Colonic mucosa (tissue), 4 donors: ENCODE measurements at regions not wholly inside any gene's neighbourhood (a gene's known extent, or its start where the extent isn't known, plus 50 kb on each side); places are given as distances from the start of the nearest gene placed in this dataset.

Source experiments
- DNase-seq: peaks from one replicate; pipeline ENCODE4 v3.0.0-alpha.2; 2020
- H3K27ac ChIP-seq: fragments of 200-600 bp; one replicate; pipeline ENCODE4 v1.8.0; 2021
- H3K27me3 ChIP-seq: fragments of 200-600 bp; one replicate; pipeline ENCODE4 v1.8.0; 2021
- H3K36me3 ChIP-seq: fragments of 200-600 bp; one replicate; pipeline ENCODE4 v1.8.0; 2021
- H3K4me1 ChIP-seq: fragments of 200-600 bp; one replicate; pipeline ENCODE4 v1.8.0; 2021; ENCODE audit warnings: mild to moderate bottlenecking
- H3K4me3 ChIP-seq: fragments of 200-600 bp; one replicate; pipeline ENCODE4 v1.8.0; 2021
- H3K9ac ChIP-seq, 2 donors: one replicate each; pipeline ENCODE4 v1.7.0; 2013; ENCODE audit warnings: control low read depth in 2 of 2, low read depth in 2 of 2, low read length in 2 of 2
- H3K9me3 ChIP-seq: fragments of 200-600 bp; one replicate; pipeline ENCODE4 v1.8.0; 2021
- CTCF ChIP-seq: fragments of 200-600 bp; IDR thresholded peaks from one replicate; pipeline ENCODE4 v1.8.0; 2022; ENCODE audit warnings: antibody characterized with exemption, mild to moderate bottlenecking
- intact Hi-C: fragments of 100-400 bp; cut with DNase I; formaldehyde crosslinking; loops from one replicate; pipeline ENCODE4 v1.14.1; 2022
- donor health status: healthy.
- donor health status: DM: no; HTN: no; CAD: no.
- donor health status: DM: no; HTN: no; CAD: no.

- intact Hi-C loops = no loop called here
- H3K4me3 ChIP-seq = no peak overlapping the region
- no peak for DNase-seq
Observed at GRCh38 chr5:61748121-61748520, 416.1 kb downstream of the ZSWIM6 start.

GRCh38 chr5:61748651-61749050 lies 416.6 kb downstream of the ZSWIM6 start:
- H3K9me3 ChIP-seq = no peaks in the 10 kb centered on the region
- H3K27ac ChIP-seq = no peak overlapping the region
- H3K4me3 ChIP-seq = no peak overlapping the region
- intact Hi-C loops = no loop called here
- no peaks in the 10 kb centered on the region for H3K27me3 ChIP-seq
- H3K36me3 ChIP-seq = no peaks in the 10 kb centered on the region
- no peak overlapping the region for H3K9ac ChIP-seq
- H3K4me1 ChIP-seq = no peaks in the 10 kb centered on the region
- no peak for DNase-seq
- no peak for TF ChIP-seq CTCF

More at GRCh38 chr5:61748121-61748520, 416.1 kb downstream of the ZSWIM6 start:
- TF ChIP-seq CTCF = no peak
- Histone ChIP-seq H3K9ac (no peak overlapping the region), H3K36me3 (no peaks in the 10 kb centered on the region), H3K27ac (no peak overlapping the region), H3K27me3 (no peaks in the 10 kb centered on the region), H3K9me3 (no peaks in the 10 kb centered on the region), H3K4me1 (no peaks in the 10 kb centered on the region)

GRCh38 chr5:61752588-61752987 lies 420.5 kb downstream of the ZSWIM6 start:
- intact Hi-C loops = no loop called here
- TF ChIP-seq CTCF = no peak
- Histone ChIP-seq H3K9ac (no peak overlapping the region), H3K36me3 (no peaks in the 10 kb centered on the region), H3K4me1 (no peaks in the 10 kb centered on the region), H3K27ac (no peak overlapping the region), H3K9me3 (no peaks in the 10 kb centered on the region), H3K27me3 (no peaks in the 10 kb centered on the region), H3K4me3 (no peak overlapping the region)
- DNase-seq = no peak

GRCh38 chr5:61754792-61755191 lies 422.7 kb downstream of the ZSWIM6 start:
- intact Hi-C loops = no loop called here
- Histone ChIP-seq H3K27ac (no peak overlapping the region), H3K9me3 (no peaks in the 10 kb centered on the region), H3K36me3 (no peaks in the 10 kb centered on the region), H3K9ac (no peak overlapping the region), H3K4me1 (no peaks in the 10 kb centered on the region), H3K4me3 (no peak overlapping the region), H3K27me3 (no peaks in the 10 kb centered on the region)
- TF ChIP-seq CTCF = no peak
- no peak for DNase-seq

GRCh38 chr5:61755726-61756222 lies 423.7 kb downstream of the ZSWIM6 start:
- Histone ChIP-seq H3K27ac (no peak overlapping the region), H3K9me3 (no peaks in the 10 kb centered on the region), H3K4me1 (no peaks in the 10 kb centered on the region), H3K27me3 (no peaks in the 10 kb centered on the region), H3K9ac (no peak overlapping the region), H3K4me3 (no peak overlapping the region), H3K36me3 (no peaks in the 10 kb centered on the region)
- DNase-seq = no peak
- intact Hi-C loops = no loop called here
- no peak for TF ChIP-seq CTCF

GRCh38 chr5:61758711-61759110 lies 426.7 kb downstream of the ZSWIM6 start:
- intact Hi-C loops = no loop called here
- no peak for DNase-seq
- Histone ChIP-seq H3K9me3 (no peaks in the 10 kb centered on the region), H3K27ac (no peak overlapping the region), H3K4me1 (no peaks in the 10 kb centered on the region), H3K27me3 (no peaks in the 10 kb centered on the region), H3K9ac (no peak overlapping the region), H3K4me3 (no peak overlapping the region), H3K36me3 (no peaks in the 10 kb centered on the region)
- no peak for TF ChIP-seq CTCF
